ENCODE measurements at regions not wholly inside any gene's neighbourhood (a gene's known extent, or its start where the extent isn't known, plus 50 kb on each side); places are given as distances from the start of the nearest gene placed in this dataset.

DNA sequence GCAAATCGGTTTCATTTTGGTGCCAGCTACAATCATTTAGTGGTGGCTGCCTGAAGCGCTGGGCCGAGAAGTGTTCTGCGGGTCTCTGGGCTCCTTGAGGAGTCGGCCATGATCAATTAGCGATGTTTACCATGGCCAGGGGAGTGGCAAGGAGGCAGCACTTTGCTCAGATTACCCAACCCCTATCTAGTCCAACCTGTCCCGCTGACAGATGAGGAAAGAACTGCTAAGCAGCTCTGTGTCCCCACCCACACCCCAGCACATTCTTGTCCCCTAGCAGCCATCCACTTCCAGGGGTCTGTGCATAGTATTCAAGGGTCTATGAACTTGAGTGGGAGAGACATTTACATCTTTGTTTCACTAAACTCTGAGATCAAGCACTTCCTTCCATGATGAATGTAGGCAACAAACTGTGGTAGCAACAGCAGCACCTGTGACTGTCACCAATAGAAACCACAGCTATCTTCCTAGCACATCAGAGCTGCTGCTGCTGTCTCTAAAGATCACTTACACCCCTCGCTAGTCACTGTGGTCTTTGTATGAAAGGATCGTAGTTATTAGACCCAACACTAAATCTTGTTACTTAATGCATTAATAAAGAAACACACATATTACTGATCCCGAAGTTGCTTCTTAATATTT is 331.6 kb downstream of the BCOR start:
- Histone ChIP-seq H3K27me3 (no peaks in the 10 kb centered on the region), H3K4me3 (no peak overlapping the region), H3K4me1 (no peaks in the 10 kb centered on the region), H3K27ac (no peak overlapping the region), H3K9me3 (no peaks in the 10 kb centered on the region), H3K36me3 (no peaks in the 10 kb centered on the region)
- no peak for DNase-seq
- TF ChIP-seq, protein P1, sequence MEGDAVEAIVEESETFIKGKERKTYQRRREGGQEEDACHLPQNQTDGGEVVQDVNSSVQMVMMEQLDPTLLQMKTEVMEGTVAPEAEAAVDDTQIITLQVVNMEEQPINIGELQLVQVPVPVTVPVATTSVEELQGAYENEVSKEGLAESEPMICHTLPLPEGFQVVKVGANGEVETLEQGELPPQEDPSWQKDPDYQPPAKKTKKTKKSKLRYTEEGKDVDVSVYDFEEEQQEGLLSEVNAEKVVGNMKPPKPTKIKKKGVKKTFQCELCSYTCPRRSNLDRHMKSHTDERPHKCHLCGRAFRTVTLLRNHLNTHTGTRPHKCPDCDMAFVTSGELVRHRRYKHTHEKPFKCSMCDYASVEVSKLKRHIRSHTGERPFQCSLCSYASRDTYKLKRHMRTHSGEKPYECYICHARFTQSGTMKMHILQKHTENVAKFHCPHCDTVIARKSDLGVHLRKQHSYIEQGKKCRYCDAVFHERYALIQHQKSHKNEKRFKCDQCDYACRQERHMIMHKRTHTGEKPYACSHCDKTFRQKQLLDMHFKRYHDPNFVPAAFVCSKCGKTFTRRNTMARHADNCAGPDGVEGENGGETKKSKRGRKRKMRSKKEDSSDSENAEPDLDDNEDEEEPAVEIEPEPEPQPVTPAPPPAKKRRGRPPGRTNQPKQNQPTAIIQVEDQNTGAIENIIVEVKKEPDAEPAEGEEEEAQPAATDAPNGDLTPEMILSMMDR (IDR thresholded peaks at IDR 0.05), result no peak
- TF ChIP-seq POLR2A (IDR thresholded peaks at IDR 0.05), result no peak
- intact Hi-C loops (cut with DNase I; ENCODE audit: low total_unique reads), result no loop called here

GRCh38 chrX:39766855-39767254 is 330.9 kb downstream of the BCOR start:
- Histone ChIP-seq H3K27ac (no peak overlapping the region), H3K27me3 (no peaks in the 10 kb centered on the region), H3K36me3 (no peaks in the 10 kb centered on the region), H3K4me3 (no peak overlapping the region), H3K4me1 (no peaks in the 10 kb centered on the region), H3K9me3 (no peaks in the 10 kb centered on the region)
- no peak for DNase-seq
- TF ChIP-seq, protein P1 (IDR thresholded peaks at IDR 0.05), result no peak
- TF ChIP-seq POLR2A (IDR thresholded peaks at IDR 0.05), result no peak
- intact Hi-C loops (cut with DNase I; ENCODE audit: low total_unique reads), result no loop called here

- Histone ChIP-seq H3K27ac (no peak overlapping the region), H3K4me3 (no peak overlapping the region), H3K9me3 (no peaks in the 10 kb centered on the region), H3K36me3 (no peaks in the 10 kb centered on the region), H3K27me3 (no peaks in the 10 kb centered on the region), H3K4me1 (no peaks in the 10 kb centered on the region)
- TF ChIP-seq, protein P1 (IDR thresholded peaks at IDR 0.05), result no peak
- TF ChIP-seq POLR2A (IDR thresholded peaks at IDR 0.05), result no peak
- no peak for DNase-seq
- intact Hi-C loops (cut with DNase I; ENCODE audit: low total_unique reads), result no loop called here
Measured at GRCh38 chrX:39767446-39767845, 330.3 kb downstream of the BCOR start.

GRCh38 chrX:39769748-39770147 is 328.0 kb downstream of the BCOR start:
- TF ChIP-seq, protein P1 (IDR thresholded peaks at IDR 0.05), result no peak
- no peak for TF ChIP-seq POLR2A (IDR thresholded peaks at IDR 0.05)
- Histone ChIP-seq H3K9me3 (no peaks in the 10 kb centered on the region), H3K4me3 (no peak overlapping the region), H3K27me3 (no peaks in the 10 kb centered on the region), H3K27ac (no peak overlapping the region), H3K36me3 (no peaks in the 10 kb centered on the region), H3K4me1 (no peaks in the 10 kb centered on the region)
- no peak for DNase-seq
- intact Hi-C loops (cut with DNase I; ENCODE audit: low total_unique reads), result no loop called here

DNA sequence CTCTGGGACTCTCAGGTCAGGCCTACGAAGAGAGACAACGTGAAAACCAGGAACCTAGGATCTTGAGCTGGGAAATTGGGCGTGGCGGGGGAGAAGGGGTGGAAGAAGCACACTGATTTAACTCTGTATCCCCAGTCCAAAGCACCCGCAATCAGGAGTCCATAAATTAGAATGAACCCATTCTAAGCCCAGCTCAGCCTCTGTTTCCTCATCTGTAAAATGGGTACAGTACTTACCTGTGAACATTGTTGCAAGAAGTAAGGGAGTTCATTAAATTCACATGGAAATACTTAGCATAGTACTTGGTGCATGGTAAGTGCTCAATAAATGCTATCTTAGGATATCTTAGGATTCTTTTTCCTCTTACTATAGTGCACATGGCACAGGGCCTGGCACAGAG is 326.7 kb downstream of the BCOR start:
- Histone ChIP-seq H3K27me3 (no peaks in the 10 kb centered on the region), H3K9me3 (no peaks in the 10 kb centered on the region), H3K4me3 (no peak overlapping the region), H3K4me1 (no peaks in the 10 kb centered on the region), H3K36me3 (no peaks in the 10 kb centered on the region), H3K27ac (no peak overlapping the region)
- TF ChIP-seq POLR2A (IDR thresholded peaks at IDR 0.05), result no peak
- TF ChIP-seq, protein P1 (IDR thresholded peaks at IDR 0.05), result no peak
- intact Hi-C loops (cut with DNase I; ENCODE audit: low total_unique reads), result no loop called here
- DNase-seq, result no peak

Measured in uterus (tissue), 3 donors.